GM18870 (cell line): ENCODE measurements at regions not wholly inside any gene's neighbourhood (a gene's known extent, or its start where the extent isn't known, plus 50 kb on each side); places are given as distances from the start of the nearest gene placed in this dataset.

Experiments
- ATAC-seq: cut with Tn5 transposase; IDR thresholded peaks from one replicate; pipeline ENCODE4 v1.9.1; 2021; ENCODE audit warnings: moderate library complexity; ENCODE audit not compliant: unreplicated experiment

DNA sequence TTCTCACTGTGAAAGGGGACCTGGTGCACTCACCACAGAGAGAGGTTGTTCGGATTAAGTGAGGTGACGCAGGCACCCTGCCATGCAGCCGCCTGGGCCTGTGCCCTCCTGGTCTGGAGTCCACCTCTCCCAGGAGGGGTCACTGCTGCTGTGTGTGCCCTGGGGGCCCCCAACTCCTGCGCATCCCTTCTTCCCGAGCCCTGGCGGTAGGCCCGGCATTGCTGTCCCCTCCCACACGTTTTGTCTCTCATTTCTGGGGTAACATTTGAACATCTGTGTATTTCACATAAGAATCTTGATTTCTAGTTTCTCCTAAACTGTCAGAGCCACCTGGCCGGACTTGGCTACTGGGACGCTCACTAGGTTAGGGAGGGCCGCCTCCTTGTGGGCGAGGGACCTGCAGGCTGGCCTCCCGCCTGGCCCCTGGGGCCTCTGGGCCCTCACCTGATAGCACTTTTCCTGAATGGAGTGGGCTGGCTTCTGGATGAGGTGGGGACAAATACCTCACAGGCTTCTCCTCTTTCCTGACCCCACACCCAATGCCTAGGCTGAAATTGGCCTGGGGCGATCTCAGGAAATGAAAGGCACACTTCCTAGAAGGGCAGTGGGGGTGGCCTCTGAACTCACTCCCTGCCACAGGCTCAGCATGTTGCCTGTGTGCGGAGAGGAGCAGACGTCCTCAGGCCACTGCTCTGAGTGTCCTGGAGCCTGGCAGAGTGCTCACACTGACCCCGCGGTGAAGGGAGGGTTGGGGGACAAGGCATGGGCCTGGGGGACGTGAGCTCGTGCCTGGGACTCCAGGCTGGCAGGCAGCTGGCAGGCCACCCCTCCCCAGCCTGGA is 104.2 kb upstream of the PRR23E start:
- no peak for ATAC-seq

DNA sequence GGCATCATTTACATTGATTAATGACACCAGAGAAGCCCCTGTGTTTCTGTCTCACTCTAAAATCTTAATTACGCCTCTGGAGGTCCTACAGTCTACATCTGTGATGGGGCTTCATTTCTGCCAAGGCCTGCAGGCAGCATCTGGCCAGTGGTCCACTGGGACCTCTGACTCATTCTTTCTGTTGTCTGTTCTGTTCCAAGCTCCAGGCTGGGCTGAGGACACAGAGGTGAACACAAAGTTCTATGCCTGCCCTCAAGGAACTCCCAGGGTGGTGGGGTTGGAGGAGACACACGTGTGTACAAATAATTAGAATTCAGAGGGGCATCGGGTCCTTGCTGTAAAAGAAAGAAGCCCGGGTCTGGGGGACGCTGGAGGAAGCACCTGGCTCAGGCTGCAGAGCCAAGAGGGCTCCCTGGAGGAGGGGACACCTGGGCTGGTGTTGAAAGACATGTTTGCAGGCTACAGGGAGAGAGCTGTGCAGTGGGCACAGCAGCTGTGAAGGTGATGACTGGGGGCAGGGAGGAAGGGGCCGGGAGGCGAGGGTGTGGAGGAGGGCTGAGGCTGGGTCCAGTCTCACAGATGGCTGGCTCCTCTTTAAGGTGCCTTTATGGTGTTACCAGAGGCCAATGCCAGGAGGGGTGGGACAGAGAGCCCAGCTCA is 103.3 kb upstream of the PRR23E start:
- ATAC-seq = no peak

DNA sequence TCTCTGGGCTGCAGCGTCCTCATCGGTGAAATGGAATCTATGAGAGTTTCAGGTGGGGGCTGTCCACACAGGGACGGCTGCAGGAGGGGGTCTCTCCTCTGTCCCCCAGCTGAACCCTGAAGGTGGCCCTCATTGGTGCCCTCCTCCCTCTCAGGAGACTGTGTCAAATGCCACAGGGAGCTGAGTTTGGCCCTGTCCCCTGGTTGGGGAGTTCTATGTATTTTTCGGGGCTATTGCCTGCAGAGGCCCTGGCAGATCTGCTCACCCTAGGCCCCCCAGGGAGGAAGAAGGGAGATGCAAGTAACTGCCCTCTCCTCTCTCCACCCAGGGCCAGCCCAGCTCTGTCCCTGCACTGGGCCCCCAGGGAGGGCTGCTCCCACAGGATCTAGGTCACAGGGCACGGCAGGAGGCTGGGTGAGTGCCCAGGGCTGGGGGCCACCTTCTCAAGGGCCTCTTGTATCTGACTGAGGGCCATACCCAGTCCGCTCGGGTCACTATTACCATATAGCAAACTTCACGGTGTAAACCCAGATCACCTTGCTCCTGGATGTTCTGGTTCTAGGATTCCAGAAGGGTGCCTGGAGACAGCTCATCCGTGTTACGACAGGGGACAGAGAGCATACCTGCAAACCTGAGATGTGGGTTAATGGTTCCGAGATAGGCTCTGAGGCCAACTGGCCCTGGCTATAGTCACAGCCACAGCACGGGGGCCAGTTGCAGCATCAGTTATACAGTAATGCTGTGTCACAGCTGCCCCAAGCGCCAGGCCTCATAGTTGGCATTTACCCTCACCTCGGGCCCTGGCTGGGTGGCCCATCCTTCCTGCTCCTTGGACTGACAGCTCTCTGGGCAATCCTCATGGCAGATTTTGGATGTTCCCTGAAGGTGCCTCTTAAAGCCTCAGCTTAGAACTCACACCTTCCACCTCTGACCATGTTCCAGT is 102.4 kb upstream of the PRR23E start:
- ATAC-seq = no peak

DNA sequence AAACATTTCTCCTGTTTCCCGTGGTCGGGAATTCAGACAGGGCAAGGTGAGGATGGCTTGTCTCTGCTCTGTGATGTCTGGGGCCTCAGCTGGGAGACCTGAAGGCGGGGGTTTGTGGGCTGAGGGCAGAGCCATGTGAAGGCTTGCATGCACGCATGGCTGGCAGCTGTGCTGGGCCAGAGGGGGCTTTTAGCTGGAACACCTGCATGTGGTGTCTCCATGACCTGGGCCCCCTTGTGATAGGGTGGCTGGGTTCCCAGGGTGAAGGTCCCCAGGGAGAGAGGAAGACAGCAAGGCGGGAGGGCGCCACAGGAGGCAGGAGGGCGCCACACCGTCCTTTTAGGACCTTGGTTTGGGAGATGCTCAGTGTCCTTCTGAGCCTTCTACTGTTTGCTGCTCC is 101.6 kb upstream of the PRR23E start:
- ATAC-seq = no peak

DNA sequence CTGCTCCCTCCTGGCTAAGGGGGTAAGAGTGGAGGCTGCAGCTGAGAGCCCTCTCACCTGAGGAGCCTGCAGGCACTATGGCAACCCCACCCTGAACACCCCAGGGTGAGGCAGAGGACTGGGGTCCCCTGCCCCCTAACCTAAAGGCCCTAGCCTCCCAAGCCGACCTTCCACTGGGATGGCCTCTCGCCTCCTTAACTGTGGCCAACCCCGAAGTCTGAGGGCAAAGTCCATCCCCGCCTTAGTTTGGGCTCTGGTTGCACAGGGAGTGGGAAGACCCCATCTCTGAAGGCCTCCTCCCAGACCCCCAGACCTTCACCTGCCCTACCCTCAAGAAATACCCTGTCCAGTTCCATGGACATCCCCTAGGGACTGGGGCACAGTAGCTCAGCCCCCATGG is 100.6 kb upstream of the PRR23E start:
- no peak for ATAC-seq

DNA sequence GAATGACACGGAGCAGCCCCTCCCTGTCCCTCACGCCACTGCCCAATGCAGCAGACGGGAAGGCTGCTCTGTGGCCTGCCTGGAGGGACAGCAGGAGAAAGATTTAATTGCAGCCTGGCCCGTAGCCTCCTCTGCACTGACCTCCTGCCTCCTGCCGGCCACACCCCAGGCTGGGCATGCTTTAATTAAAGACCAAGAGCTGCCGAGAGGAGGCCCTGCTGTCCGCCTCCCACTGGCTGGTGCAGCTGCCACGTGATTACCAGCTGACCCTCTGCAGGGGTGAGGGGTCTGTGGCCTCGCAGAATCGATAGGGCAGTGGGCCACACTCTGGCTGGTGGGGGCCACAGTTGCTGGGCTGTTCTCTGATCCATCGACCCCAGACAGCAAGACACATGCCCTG is 100.2 kb upstream of the PRR23E start:
- no peak for ATAC-seq

DNA sequence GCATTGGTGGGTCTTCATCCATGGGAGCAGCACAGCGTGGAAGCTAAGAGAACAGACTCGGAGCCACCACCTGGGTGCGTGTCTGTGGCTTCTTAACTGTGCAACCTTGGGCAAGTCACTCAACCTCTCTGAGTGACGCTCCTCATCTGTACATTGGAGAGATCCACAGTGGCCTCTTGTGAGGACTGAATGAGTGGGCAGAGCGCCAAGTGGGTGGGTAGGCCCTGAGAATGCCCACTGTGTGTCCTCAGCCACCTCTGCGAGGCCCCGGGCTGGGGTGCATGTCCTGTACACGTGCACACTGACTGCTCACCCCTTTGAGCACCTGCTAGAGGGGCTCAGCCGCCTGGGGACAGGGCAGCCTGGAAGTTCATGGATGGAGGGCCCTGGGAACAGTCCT is 99.6 kb upstream of the PRR23E start:
- ATAC-seq = no peak

DNA sequence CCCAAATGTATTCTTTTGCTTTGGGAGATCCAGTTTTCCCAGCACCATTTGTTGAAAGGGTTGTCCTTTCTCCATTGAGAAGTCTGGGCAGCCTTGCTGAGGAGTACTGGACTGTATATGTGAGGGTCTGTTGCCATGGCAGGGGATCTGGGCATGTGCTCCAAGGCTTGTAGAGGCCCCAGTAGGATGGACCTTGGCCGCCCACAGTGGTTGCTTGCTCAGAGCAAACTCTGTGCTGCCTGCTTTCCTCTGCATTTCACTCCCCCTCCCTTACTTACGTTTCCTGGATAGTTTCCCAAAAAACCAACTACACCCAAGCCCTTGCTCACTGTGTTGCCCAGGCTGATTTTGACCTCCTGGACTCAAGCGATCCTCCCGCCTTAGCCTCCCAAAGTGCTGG is 97.2 kb upstream of the PRR23E start:
- ATAC-seq = no peak

DNA sequence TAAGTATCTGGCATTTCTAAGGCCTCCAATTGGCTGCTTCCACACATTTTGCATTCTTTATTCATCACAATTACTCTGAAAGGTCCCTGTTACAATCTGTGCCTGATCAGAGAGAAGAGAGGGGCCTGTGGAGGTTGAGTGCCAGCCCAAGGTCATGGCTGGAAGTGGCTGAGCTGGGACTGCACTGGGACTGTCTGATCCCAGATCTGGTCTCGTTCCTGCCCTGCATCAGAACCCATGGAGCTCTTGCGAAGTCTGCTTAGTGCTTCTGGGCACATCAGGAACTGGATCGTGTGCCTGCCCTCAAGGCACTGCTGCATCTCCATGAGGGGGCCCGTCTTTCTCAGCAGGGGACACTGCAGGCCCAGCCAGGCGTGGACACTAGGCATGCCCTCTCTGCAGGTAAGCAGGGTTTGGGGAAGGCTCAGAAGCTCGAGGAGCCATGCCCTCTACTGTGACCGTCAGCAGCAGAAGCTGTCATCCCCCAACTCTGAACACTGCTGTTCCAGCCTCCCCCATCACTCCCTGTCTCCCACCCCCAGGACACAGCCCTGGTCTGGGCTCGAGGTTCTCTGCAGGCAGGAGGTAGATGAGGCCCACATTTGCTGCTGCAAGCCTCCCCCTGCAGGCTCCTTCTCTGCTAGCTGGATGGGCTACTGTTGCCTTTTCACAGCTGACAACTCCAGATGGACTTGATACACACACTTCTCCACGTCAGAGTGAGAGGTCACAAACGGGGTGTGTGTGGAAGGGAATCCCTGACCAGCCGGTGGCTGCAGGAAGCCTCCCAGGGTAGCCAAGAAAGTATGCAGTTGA is 96.5 kb upstream of the PRR23E start:
- ATAC-seq = no peak

DNA sequence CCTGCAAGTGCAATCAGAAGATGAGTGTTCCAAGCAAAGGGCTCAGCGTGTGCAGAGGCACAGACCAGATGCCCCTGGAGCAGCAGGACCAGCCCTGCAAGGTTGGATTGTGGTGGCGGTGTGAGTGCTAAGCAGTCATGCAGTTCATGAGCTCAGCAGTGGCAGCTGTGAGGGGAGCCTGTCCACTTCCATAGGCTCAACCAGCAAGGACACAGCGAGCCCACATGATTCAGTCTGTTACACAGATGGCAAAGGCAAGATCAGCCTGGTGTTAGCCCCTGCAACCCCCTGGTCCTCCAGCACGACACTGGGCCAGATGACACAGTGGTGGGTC is 95.9 kb upstream of the PRR23E start:
- ATAC-seq = no peak

DNA sequence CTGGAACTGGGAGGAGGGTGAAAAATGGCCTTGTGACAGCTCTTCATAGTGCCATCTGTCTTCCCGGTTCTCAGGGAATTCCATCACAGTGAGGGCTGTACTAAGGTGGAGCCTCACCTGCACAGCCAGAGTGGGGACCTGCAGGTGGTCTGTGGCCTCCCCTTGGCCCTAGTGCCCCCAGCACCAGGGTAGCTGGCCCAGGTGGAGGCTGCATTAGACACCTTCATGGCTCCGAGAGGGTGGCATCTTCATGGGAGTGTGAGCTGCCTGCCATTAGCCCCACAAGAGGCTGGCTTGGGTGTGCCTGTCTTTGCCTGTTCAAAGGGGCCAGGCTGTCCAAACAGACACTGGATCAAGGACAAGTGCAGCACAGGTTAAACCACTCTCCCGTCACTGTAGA is 95.5 kb upstream of the PRR23E start:
- ATAC-seq = no peak

DNA sequence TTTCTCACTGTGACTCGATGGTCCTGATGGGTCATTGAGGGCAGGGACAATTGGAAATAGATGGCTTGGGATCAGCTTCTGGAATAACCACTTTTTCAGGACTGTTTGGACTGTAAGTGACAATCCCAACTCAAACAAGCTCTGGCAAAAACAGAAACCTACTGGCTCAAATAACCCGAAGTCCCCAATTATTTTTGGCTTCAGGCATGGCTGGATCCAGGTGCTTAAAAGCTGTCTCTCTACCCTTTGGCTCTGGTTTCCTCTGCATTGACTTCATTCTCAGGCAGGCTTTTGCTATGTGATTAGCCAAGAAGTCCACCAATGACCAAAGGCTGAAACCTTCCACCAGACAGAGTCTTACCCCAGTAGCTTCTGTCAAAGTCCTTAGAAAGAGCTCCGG is 92.9 kb upstream of the PRR23E start:
- ATAC-seq = no peak

DNA sequence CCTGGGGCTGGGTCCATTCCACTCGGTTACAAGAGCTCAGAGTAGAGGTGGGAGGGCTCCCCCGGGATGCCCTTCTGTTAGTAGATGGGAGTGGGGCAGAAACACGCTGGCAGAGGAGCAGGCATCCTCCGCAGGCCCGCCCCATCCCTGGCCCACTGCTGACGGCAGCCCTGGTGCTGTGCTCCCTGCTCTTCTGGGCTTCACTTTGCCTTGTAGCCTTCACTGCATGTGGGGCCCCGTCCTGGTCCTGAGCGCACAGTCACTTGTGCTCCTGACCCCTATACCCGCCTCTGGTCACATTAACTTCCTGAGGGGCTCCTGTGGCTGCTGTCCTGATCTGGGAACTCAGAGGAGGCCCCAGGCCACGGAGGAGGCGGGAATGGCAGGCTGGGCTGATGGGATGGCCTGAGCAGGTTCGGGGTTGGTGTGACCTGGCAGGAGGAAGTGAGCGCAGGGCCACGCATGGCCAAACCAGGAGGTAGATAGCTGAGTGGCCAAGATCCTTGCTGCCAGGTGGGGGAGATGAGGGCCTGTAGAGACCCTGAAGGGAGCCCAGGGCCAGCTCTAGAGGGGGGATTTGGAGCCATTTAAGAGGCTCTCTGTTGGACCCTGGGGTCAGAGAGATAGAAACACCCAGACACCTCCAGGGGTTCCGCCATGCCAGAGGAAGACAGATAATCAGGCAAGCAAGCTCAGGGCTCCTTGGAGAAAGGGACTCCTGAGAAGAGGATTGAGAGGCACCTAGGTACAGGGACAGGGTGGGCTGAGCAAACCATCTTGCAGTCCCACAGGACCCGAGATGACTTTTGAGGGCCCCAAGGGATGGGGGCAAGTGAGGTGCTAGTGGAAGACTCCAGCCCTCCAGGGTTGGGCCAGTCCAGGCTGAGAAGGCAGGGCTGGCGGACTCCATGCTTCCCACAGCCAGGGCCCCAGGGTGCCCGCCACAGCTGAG is 92.2 kb upstream of the PRR23E start:
- ATAC-seq = no peak

DNA sequence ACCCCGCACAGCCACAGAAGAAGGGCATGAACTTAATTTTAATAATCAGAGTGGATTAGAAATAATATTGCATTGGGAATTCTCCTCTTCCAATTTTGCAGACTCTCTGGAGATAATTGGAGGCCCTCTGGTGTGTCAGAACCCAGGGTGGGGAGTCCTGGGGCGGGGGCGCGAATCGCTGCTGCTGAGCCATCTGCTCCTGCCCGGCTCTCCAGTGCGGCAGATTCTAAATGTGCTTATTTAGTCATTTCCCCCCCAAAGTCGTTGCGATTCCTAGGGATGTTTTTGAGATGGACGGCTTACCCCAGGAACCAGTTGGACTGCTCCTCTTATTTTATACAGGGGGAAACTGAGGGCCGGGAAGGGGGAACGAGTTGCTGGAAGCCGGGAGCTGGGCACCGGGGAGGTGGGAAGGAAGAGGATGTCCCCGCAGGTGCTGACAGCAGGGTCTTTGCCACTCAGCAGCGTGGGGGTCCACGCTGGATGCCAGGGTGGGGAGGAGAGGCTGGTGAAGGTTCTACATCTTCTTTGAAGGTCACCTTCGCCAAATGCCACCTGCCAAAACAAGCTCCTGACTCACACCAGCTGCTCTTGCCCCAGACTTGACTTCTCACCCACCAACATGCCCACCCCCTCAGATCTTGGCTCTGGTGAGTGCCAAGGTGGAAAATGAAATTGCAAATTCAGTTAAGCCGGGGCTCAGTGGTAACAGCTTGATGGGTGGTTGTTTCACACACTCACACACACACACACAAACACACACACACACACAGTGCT is 91.3 kb upstream of the PRR23E start:
- no peak for ATAC-seq

DNA sequence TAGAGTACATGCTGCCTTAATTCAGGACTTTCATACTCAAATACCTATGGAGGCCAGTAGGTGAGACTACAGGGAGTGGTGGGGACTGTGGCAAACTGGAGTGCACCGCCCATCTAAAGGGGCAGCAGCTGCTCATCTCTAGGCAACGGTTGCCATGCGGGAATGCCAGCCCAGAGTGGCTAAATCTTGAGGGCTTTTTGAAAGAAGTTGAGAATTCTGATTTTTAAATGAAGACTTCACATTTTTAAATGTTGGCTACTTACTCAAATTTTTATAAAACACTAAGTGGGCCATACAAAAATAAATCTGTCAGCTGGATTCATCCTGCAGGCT is 90.8 kb upstream of the PRR23E start:
- ATAC-seq = no peak

DNA sequence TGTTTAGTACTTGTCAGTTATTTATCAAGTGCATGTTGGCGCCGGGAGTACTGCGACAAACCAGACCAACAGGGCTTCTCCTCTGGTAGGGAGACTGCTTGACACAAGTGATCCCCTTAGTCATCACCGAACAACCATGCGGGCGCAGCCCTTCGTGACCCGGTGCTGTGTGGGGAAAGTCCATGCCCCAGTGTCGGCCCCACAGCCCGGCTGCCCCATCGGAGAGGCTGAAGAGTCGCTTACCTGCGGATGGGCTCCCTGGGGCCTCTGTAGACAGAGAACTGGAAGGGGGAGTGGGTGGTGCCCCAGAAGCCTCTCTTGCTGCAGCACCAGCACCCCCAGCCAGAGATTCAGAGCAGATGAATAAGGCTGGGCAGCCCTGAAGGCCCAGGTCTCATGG is 90.3 kb upstream of the PRR23E start:
- no peak for ATAC-seq

DNA sequence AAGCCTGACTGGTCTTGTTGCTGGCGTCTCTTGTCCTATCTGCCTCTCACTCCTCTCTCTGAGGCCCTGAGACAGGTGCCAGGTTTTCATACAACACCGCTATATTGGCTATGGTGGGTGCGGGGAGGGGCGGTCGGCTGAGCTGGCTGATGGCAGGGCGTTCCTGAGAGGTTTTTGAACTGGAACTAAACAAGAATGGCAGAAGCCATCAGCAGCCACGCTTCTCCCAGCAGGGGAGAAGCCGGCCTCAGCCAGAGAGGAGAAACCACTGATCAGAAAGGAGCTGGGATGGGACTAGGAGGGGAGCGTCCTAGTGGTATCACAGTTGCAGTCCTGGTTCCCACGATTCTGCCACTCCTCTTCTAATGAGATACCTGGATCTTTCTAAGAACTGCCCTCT is 89.9 kb upstream of the PRR23E start:
- ATAC-seq = no peak

DNA sequence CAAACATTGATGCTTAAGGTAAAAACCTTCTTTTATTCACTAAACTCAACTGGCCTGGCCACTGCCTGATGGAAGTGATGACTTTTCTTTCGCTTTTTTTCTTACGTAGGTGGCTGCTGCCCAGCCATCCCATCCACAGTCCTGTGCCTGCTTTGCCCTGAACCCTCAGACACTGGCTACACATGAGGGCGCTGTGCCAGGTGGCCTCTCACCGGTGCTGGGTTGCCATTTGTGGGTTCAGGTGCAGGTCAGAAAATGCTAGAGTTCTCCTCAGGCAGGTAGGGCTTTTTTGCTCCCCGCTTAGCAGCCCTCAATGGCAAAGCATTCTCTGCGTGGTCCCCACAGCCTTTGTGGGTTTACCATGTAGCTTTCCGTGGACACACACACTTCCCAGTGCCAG is 88.3 kb upstream of the PRR23E start:
- no peak for ATAC-seq

DNA sequence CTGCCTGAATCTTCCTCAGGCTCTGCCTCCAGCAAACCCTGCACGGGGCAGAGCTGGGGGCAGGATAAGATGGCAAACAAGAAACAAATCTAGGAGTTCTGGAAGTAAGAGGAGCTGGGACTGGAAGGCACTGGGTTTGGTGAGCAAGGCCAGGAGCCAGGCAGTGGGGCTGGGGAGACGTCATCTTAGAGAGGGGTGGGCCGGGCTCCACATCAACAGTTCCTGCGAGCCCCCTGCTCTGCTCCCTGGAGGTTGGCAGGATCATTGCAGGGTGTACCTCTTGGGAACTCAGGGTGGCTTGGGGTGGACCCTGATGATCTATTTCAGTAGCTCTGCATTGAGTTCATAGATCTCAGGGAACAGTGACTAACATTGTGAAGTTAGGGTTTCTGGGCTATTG is 87.3 kb upstream of the PRR23E start:
- ATAC-seq = no peak
